Breast epithelium (tissue), 3 donors: ENCODE measurements at regions not wholly inside any gene's neighbourhood (a gene's known extent, or its start where the extent isn't known, plus 50 kb on each side); places are given as distances from the start of the nearest gene placed in this dataset.

Experiments
- POLR2A ChIP-seq: fragments of 450-650 bp; IDR thresholded peaks from one replicate; pipeline ENCODE4 v1.6.1; 2016; ENCODE audit warnings: antibody characterized with exemption, mild to moderate bottlenecking, moderate library complexity
- POLR2AphosphoS5 ChIP-seq, 3 donors: sonication (generic); formaldehyde crosslinking; IDR thresholded peaks; one replicate each; pipeline ENCODE4 v1.6.1; 2017; ENCODE audit warnings: antibody characterized with exemption in 3 of 3
- TF ChIP-seq, protein P1 (sequence below), 3 donors: fragments of 450-650 bp; IDR thresholded peaks; one replicate each; pipeline ENCODE4 v1.5.1; 2016 to 2017; ENCODE audit warnings: antibody characterized with exemption in 3 of 3, mild to moderate bottlenecking in 3 of 3, moderate library complexity in 3 of 3

DNA sequence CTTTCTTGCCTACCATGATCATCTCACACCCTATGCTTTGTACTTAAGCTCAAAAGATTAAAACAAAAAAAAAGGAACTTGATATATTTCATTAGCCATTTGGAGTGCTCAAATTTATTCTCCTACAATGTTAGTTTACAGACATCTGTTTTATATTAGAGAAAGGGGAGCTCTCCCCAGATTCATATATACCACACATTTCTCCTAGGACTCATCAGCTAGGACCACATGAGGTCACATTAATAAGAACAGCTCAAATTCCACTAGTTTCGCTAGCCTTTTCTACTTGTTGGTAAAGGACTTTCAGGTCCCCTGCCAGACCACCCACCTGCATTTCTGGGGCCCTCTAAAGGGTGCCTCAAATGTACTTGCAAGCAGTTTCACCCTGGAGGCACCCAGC, 151.2 kb upstream of the MMADHC start:
- TF ChIP-seq, protein P1, sequence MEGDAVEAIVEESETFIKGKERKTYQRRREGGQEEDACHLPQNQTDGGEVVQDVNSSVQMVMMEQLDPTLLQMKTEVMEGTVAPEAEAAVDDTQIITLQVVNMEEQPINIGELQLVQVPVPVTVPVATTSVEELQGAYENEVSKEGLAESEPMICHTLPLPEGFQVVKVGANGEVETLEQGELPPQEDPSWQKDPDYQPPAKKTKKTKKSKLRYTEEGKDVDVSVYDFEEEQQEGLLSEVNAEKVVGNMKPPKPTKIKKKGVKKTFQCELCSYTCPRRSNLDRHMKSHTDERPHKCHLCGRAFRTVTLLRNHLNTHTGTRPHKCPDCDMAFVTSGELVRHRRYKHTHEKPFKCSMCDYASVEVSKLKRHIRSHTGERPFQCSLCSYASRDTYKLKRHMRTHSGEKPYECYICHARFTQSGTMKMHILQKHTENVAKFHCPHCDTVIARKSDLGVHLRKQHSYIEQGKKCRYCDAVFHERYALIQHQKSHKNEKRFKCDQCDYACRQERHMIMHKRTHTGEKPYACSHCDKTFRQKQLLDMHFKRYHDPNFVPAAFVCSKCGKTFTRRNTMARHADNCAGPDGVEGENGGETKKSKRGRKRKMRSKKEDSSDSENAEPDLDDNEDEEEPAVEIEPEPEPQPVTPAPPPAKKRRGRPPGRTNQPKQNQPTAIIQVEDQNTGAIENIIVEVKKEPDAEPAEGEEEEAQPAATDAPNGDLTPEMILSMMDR (IDR thresholded peaks at IDR 0.05), result no peak
- TF ChIP-seq POLR2A (no peak), POLR2AphosphoS5 (IDR thresholded peaks at IDR 0.05) (no peak)
